Aorta (tissue), 5 donors: ENCODE measurements at regions not wholly inside any gene's neighbourhood (a gene's known extent, or its start where the extent isn't known, plus 50 kb on each side); places are given as distances from the start of the nearest gene placed in this dataset.
"Not testable (repeated sequence)": the region's sequence is repeated elsewhere in the genome, so short reads cannot be mapped to it uniquely, and the experiment has no call there.

Experiments
- ATAC-seq: fragments of 200-7000 bp; cut with Tn5 transposase; one replicate; pipeline ENCODE4 v1.9.1; 2022; ENCODE audit warnings: moderate library complexity; ENCODE audit not compliant: low FRiP score
- DNase-seq, 2 donors: peaks; one replicate each; pipeline ENCODE4 v3.0.0-alpha.2; 2020
- H3K27ac ChIP-seq, 2 donors: one replicate each; pipeline ENCODE4 v1.5.1; 2013; ENCODE audit warnings: low read length in 2 of 2, mild to moderate bottlenecking in 2 of 2, moderate library complexity in 2 of 2, control low read depth in 1 of 2, inconsistent platforms in 1 of 2, low read depth in 1 of 2
- H3K27me3 ChIP-seq, 2 donors: one replicate each; pipeline ENCODE4 v1.6.1; 2013; ENCODE audit warnings: control low read depth in 1 of 2, low read length in 1 of 2, mild to moderate bottlenecking in 1 of 2, moderate library complexity in 1 of 2; ENCODE audit not compliant: insufficient read depth in 2 of 2, control insufficient read depth in 1 of 2
- H3K36me3 ChIP-seq, 2 donors: one replicate each; pipeline ENCODE4 v1.6.1; 2013; ENCODE audit warnings: control low read depth in 1 of 2, low read length in 1 of 2, mild to moderate bottlenecking in 1 of 2; ENCODE audit not compliant: insufficient read depth in 2 of 2, control insufficient read depth in 1 of 2
- H3K4me1 ChIP-seq, 2 donors: one replicate each; pipeline ENCODE4 v1.6.1; 2013; ENCODE audit warnings: low read length in 2 of 2, control low read depth in 1 of 2, mild to moderate bottlenecking in 1 of 2, moderate library complexity in 1 of 2; ENCODE audit not compliant: insufficient read depth in 2 of 2, control insufficient read depth in 1 of 2
- H3K4me3 ChIP-seq, 2 donors: one replicate each; pipeline ENCODE4 v1.5.1; 2013; ENCODE audit warnings: low read length in 2 of 2, control low read depth in 1 of 2, mild to moderate bottlenecking in 1 of 2
- H3K9me3 ChIP-seq: one replicate; pipeline ENCODE4 v1.6.1; 2013; ENCODE audit warnings: mild to moderate bottlenecking, low read length; ENCODE audit not compliant: control insufficient read depth
- WGBS, 2 donors: extraction: QIAGEN DNeasy Blood & Tissue Kit; methylation state at CpG; one replicate each; pipeline ENCODE4 v1.1.7; 2013; 5-methylcytosine and 5-hydroxymethylcytosine counted together
- intact Hi-C, 2 donors: fragments of 100-400 bp; cut with DNase I; formaldehyde crosslinking; loops; one replicate each; pipeline versions ENCODE4 v1.14.2 to v1.15.0; 2022
- donor health status: healthy with polysubstance abuse.
- donor health status: Bipolar disorder and iron deficiency.
- donor health status: DM: no; HTN: no; CAD: no.
- donor health status: DM: no; HTN: no; CAD: no.
- donor health status: DM: yes; HTN: yes; CAD: no.

- ATAC-seq: no peak
- 74 to 88% methylated on average over 2 of the region's 2 CpGs for WGBS, 2 donors
- intact Hi-C loops: no loop called here
These were observed 92.7 kb upstream of the GOLGA8J start for GRCh38 chr15:29990035-29990434.

GRCh38 chr15:29988701-29989100 lies 94.1 kb upstream of the GOLGA8J start:
- Histone ChIP-seq H3K4me3 (no peak overlapping the region), H3K27me3 (no peaks in the 10 kb centered on the region), H3K27ac (no peak overlapping the region), H3K4me1 (no peaks in the 10 kb centered on the region), H3K36me3 (no peaks in the 10 kb centered on the region), H3K9me3 (no peaks in the 10 kb centered on the region)
- ATAC-seq (no peak), DNase-seq (no peak)
- 0 to 3% methylated on average over 3 of the region's 3 CpGs for WGBS, 2 donors
- intact Hi-C loops: no loop called here

More at GRCh38 chr15:29990035-29990434, 92.7 kb upstream of the GOLGA8J start:
- Histone ChIP-seq H3K4me1 (no peaks in the 10 kb centered on the region), H3K4me3 (no peak overlapping the region), H3K27me3 (no peaks in the 10 kb centered on the region), H3K27ac (no peak overlapping the region), H3K36me3 (no peaks in the 10 kb centered on the region), H3K9me3 (no peaks in the 10 kb centered on the region)
- no peak for DNase-seq

- DNase-seq (no peak), ATAC-seq (no peak)
- intact Hi-C loops: no loop called here
These were observed 95.8 kb upstream of the GOLGA8J start for GRCh38 chr15:29986946-29987345.

GRCh38 chr15:29978411-29979382 lies 104.1 kb upstream of the GOLGA8J start:
- 35 to 39% methylated on average over 8 of the region's 8 CpGs for WGBS, 2 donors
- no peak overlapping the region for H3K4me3 ChIP-seq

More at GRCh38 chr15:29986946-29987345, 95.8 kb upstream of the GOLGA8J start:
- Histone ChIP-seq H3K27ac (no peak overlapping the region), H3K9me3 (no peaks in the 10 kb centered on the region), H3K4me3 (no peak overlapping the region), H3K27me3 (no peaks in the 10 kb centered on the region), H3K4me1 (no peaks in the 10 kb centered on the region), H3K36me3 (no peaks in the 10 kb centered on the region)
- WGBS, 2 donors: 29 to 30% methylated on average over 2 of the region's 2 CpGs

GRCh38 chr15:29974056-29974455 lies 108.7 kb upstream of the GOLGA8J start:
- DNase-seq, ATAC-seq, H3K9me3 ChIP-seq, H3K27ac ChIP-seq, H3K27me3 ChIP-seq, H3K36me3 ChIP-seq, intact Hi-C loops, H3K4me1 ChIP-seq, H3K4me3 ChIP-seq: not testable (repeated sequence)
- 89 to 93% methylated on average over 2 to 3 of the region's 4 CpGs for WGBS, 2 donors

More at GRCh38 chr15:29978411-29979382, 104.1 kb upstream of the GOLGA8J start:
- H3K27ac ChIP-seq: no peak overlapping the region
- ATAC-seq (no peak), DNase-seq (no peak)
- H3K4me1 ChIP-seq: no peaks in the 10 kb centered on the region
- H3K36me3 ChIP-seq: no peaks in the 10 kb centered on the region
- intact Hi-C loops: no loop called here
- no peaks in the 10 kb centered on the region for H3K9me3 ChIP-seq
- H3K27me3 ChIP-seq: no peaks in the 10 kb centered on the region

GRCh38 chr15:29972051-29972450 lies 110.7 kb upstream of the GOLGA8J start:
- no peak for ATAC-seq
- 95 to 96% methylated on average over 2 of the region's 2 CpGs for WGBS, 2 donors
- intact Hi-C loops: no loop called here
- no peak for DNase-seq
- Histone ChIP-seq H3K9me3 (peaks cover 3% of the 10 kb centered on the region), H3K27me3 (no peaks in the 10 kb centered on the region), H3K4me1 (no peaks in the 10 kb centered on the region), H3K4me3 (no peak overlapping the region), H3K27ac (no peak overlapping the region), H3K36me3 (peaks cover 0 to 3% of the 10 kb centered on the region in 2 donors)

- no peaks in the 10 kb centered on the region for H3K4me1 ChIP-seq
- no peak for ATAC-seq
- 41 to 64% methylated on average over 1 of the region's 1 CpG for WGBS, 2 donors
- DNase-seq: no peak
- H3K4me3 ChIP-seq: no peak overlapping the region
- peaks cover 0 to 3% of the 10 kb centered on the region in 2 donors for H3K36me3 ChIP-seq
- intact Hi-C loops: no loop called here
- no peaks in the 10 kb centered on the region for H3K27me3 ChIP-seq
- H3K9me3 ChIP-seq: peaks cover 3% of the 10 kb centered on the region
- H3K27ac ChIP-seq: no peak overlapping the region
These were observed 112.4 kb upstream of the GOLGA8J start for GRCh38 chr15:29970402-29970695.

GRCh38 chr15:29969562-29970401 lies 113.0 kb upstream of the GOLGA8J start:
- WGBS, 2 donors: 94% methylated on average over 10 of the region's 10 CpGs
- Histone ChIP-seq H3K9me3 (peaks cover 3% of the 10 kb centered on the region), H3K36me3 (peaks cover 0 to 3% of the 10 kb centered on the region in 2 donors), H3K27me3 (no peaks in the 10 kb centered on the region), H3K27ac (no peak overlapping the region), H3K4me3 (no peak overlapping the region), H3K4me1 (no peaks in the 10 kb centered on the region)
- ATAC-seq: no peak
- no peak for DNase-seq
- intact Hi-C loops: no loop called here
